HUES64 (cell line): ENCODE measurements at regions not wholly inside any gene's neighbourhood (a gene's known extent, or its start where the extent isn't known, plus 50 kb on each side); places are given as distances from the start of the nearest gene placed in this dataset.

Experiments
- H3K27ac ChIP-seq: 2 replicates; pipeline ENCODE4 v1.7.0; 2013; ENCODE audit warnings: low read depth, low read length, inconsistent platforms
- H3K27me3 ChIP-seq: 2 replicates; pipeline ENCODE4 v1.6.1; 2013; ENCODE audit warnings: mild to moderate bottlenecking, low read length; ENCODE audit not compliant: insufficient read depth
- H3K36me3 ChIP-seq: 2 replicates; pipeline ENCODE4 v1.6.1; 2013; ENCODE audit warnings: mild to moderate bottlenecking, low read length; ENCODE audit not compliant: insufficient read depth
- H3K4me1 ChIP-seq: 2 replicates; pipeline ENCODE4 v1.6.1; 2013; ENCODE audit warnings: mild to moderate bottlenecking, low read length, moderate library complexity; ENCODE audit not compliant: insufficient read depth
- H3K4me3 ChIP-seq: 2 replicates; pipeline ENCODE4 v1.5.1; 2013; ENCODE audit warnings: mild to moderate bottlenecking, low read length, moderate library complexity
- H3K9ac ChIP-seq: 2 replicates; pipeline ENCODE4 v1.6.1; 2013; ENCODE audit warnings: mild to moderate bottlenecking, low read depth, low read length
- H3K9me3 ChIP-seq: 2 replicates; pipeline ENCODE4 v1.6.1; 2013; ENCODE audit warnings: low read depth, low read length; ENCODE audit not compliant: insufficient read depth
- WGBS: fragments of 150-250, 120-280 bp; methylation state at CpG from one replicate; pipeline ENCODE4 v1.1.7; 2013; ENCODE audit warnings: missing lambda C conversion rate; 5-methylcytosine and 5-hydroxymethylcytosine counted together

GRCh38 chr11:119863236-119863635 lies 134.2 kb upstream of the NECTIN1 start:
- no peak overlapping the region for H3K27ac ChIP-seq
- H3K36me3 ChIP-seq = no peaks in the 10 kb centered on the region
- no peak overlapping the region for H3K9ac ChIP-seq
- H3K27me3 ChIP-seq = 0 out of 2 replicates have a peak, but pooled peaks cover under 1% of the 10 kb centered on the region
- H3K9me3 ChIP-seq = no peaks in the 10 kb centered on the region
- no peaks in the 10 kb centered on the region for H3K4me1 ChIP-seq
- no peak overlapping the region for H3K4me3 ChIP-seq
- 91% methylated on average over 8 of the region's 8 CpGs for WGBS

GRCh38 chr11:119861160-119861559 lies 132.2 kb upstream of the NECTIN1 start:
- H3K36me3 ChIP-seq = no peaks in the 10 kb centered on the region
- 79% methylated on average over 5 of the region's 5 CpGs for WGBS
- H3K4me1 ChIP-seq = no peaks in the 10 kb centered on the region
- peaks cover 6% of the 10 kb centered on the region for H3K27me3 ChIP-seq
- no peak overlapping the region for H3K9ac ChIP-seq
- no peaks in the 10 kb centered on the region for H3K9me3 ChIP-seq
- no peak overlapping the region for H3K4me3 ChIP-seq
- H3K27ac ChIP-seq = no peak overlapping the region

- H3K36me3 ChIP-seq = no peaks in the 10 kb centered on the region
- H3K4me3 ChIP-seq = no peak overlapping the region
Measured at GRCh38 chr11:119860561-119861094, 131.6 kb upstream of the NECTIN1 start.

GRCh38 chr11:119859684-119860083 lies 130.7 kb upstream of the NECTIN1 start:
- Histone ChIP-seq H3K9ac (no peak overlapping the region), H3K27ac (no peak overlapping the region), H3K4me1 (no peaks in the 10 kb centered on the region), H3K36me3 (no peaks in the 10 kb centered on the region), H3K9me3 (no peaks in the 10 kb centered on the region), H3K27me3 (peaks cover 6% of the 10 kb centered on the region), H3K4me3 (no peak overlapping the region)
- 90% methylated on average over 4 of the region's 4 CpGs for WGBS

More at GRCh38 chr11:119860561-119861094, 131.6 kb upstream of the NECTIN1 start:
- Histone ChIP-seq H3K9ac (no peak overlapping the region), H3K4me1 (no peaks in the 10 kb centered on the region), H3K27me3 (peaks cover 6% of the 10 kb centered on the region), H3K27ac (no peak overlapping the region), H3K9me3 (no peaks in the 10 kb centered on the region)
- 92% methylated on average over 5 of the region's 5 CpGs for WGBS

- H3K27me3 ChIP-seq = peaks cover 6% of the 10 kb centered on the region
- WGBS = 89% methylated on average over 12 of the region's 12 CpGs
- H3K9ac ChIP-seq = no peak overlapping the region
Measured at GRCh38 chr11:119858288-119858687, 129.3 kb upstream of the NECTIN1 start.

GRCh38 chr11:119856681-119857485 lies 127.9 kb upstream of the NECTIN1 start:
- no peak overlapping the region for H3K4me3 ChIP-seq
- no peak overlapping the region for H3K9ac ChIP-seq
- H3K36me3 ChIP-seq = no peaks in the 10 kb centered on the region
- H3K4me1 ChIP-seq = no peaks in the 10 kb centered on the region
- H3K27ac ChIP-seq = no peak overlapping the region
- 89% methylated on average over 10 of the region's 10 CpGs for WGBS
- H3K9me3 ChIP-seq = no peaks in the 10 kb centered on the region
- H3K27me3 ChIP-seq = peaks cover 6% of the 10 kb centered on the region

More at GRCh38 chr11:119858288-119858687, 129.3 kb upstream of the NECTIN1 start:
- Histone ChIP-seq H3K9me3 (no peaks in the 10 kb centered on the region), H3K4me3 (no peak overlapping the region), H3K36me3 (no peaks in the 10 kb centered on the region), H3K27ac (no peak overlapping the region), H3K4me1 (no peaks in the 10 kb centered on the region)

- Histone ChIP-seq H3K4me1 (no peaks in the 10 kb centered on the region), H3K36me3 (no peaks in the 10 kb centered on the region), H3K9me3 (no peaks in the 10 kb centered on the region), H3K27ac (no peak overlapping the region), H3K27me3 (peaks cover 6% of the 10 kb centered on the region), H3K4me3 (no peak overlapping the region), H3K9ac (no peak overlapping the region)
- 75% methylated on average over 1 of the region's 1 CpG for WGBS
Measured at GRCh38 chr11:119855066-119855465, 126.1 kb upstream of the NECTIN1 start.

GRCh38 chr11:119854521-119854920 lies 125.5 kb upstream of the NECTIN1 start:
- Histone ChIP-seq H3K4me1 (no peaks in the 10 kb centered on the region), H3K9ac (no peak overlapping the region), H3K9me3 (no peaks in the 10 kb centered on the region), H3K27me3 (peaks cover 9% of the 10 kb centered on the region), H3K36me3 (no peaks in the 10 kb centered on the region), H3K27ac (no peak overlapping the region), H3K4me3 (no peak overlapping the region)
- 92% methylated on average over 7 of the region's 7 CpGs for WGBS

- WGBS = 95% methylated on average over 15 of the region's 15 CpGs
- Histone ChIP-seq H3K4me1 (no peaks in the 10 kb centered on the region), H3K27ac (no peak overlapping the region), H3K9me3 (no peaks in the 10 kb centered on the region), H3K36me3 (no peaks in the 10 kb centered on the region), H3K9ac (no peak overlapping the region), H3K27me3 (peaks cover 9% of the 10 kb centered on the region), H3K4me3 (no peak overlapping the region)
Measured at GRCh38 chr11:119853581-119854360, 124.8 kb upstream of the NECTIN1 start.

- H3K9me3 ChIP-seq = no peaks in the 10 kb centered on the region
- no peak overlapping the region for H3K9ac ChIP-seq
- 81% methylated on average over 2 of the region's 2 CpGs for WGBS
- peaks cover 4% of the 10 kb centered on the region for H3K27me3 ChIP-seq
- H3K4me1 ChIP-seq = no peaks in the 10 kb centered on the region
- no peaks in the 10 kb centered on the region for H3K36me3 ChIP-seq
- no peak overlapping the region for H3K27ac ChIP-seq
- no peak overlapping the region for H3K4me3 ChIP-seq
Measured at GRCh38 chr11:119852741-119853140, 123.7 kb upstream of the NECTIN1 start.

GRCh38 chr11:119850822-119851409 lies 121.9 kb upstream of the NECTIN1 start:
- Histone ChIP-seq H3K27ac (no peak overlapping the region), H3K36me3 (no peaks in the 10 kb centered on the region), H3K4me3 (no peak overlapping the region), H3K9me3 (no peaks in the 10 kb centered on the region), H3K9ac (no peak overlapping the region), H3K27me3 (0 out of 2 replicates have a peak, but pooled peaks cover 3% of the 10 kb centered on the region), H3K4me1 (no peaks in the 10 kb centered on the region)
- 93% methylated on average over 5 of the region's 5 CpGs for WGBS
